ENCODE measurements at regions not wholly inside any gene's neighbourhood (a gene's known extent, or its start where the extent isn't known, plus 50 kb on each side); places are given as distances from the start of the nearest gene placed in this dataset.
"Not testable (repeated sequence)": the region's sequence is repeated elsewhere in the genome, so short reads cannot be mapped to it uniquely, and the experiment has no call there.

DNA sequence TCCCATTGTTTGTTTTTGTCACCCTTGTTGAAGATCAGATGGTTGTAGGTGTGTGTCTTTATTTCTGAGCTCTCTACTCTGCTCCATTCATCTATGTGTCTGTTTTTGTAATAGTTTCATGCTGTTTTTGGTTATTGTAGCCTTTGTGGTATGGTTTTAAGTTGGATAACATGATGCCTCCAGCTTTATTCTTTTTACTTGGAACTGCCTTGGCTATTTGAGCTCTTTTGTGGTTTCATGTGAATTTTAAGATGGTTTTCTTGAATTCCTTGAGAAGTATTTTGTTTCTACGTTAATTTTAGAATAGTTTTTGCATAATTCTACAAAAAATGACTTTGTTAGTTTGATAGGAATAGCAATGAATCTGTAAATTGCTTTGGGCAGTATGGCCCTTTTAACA lies 170.0 kb upstream of the IGFBP3 start:
- TF ChIP-seq CTCF (conservative IDR thresholded peaks at IDR 0.05; ENCODE audit: low read depth, low read length), result no peak
- H3K4me3 ChIP-seq (ENCODE audit: low read depth, low read length), result no peak overlapping the region
- DNase-seq (ENCODE audit: low read depth), result no peak

GRCh38 chr7:46089281-46089680 lies 168.2 kb upstream of the IGFBP3 start:
- H3K4me3 ChIP-seq (ENCODE audit: low read depth, low read length), result no peak overlapping the region
- DNase-seq (ENCODE audit: low read depth), result peak; percentile 66
- TF ChIP-seq CTCF (conservative IDR thresholded peaks at IDR 0.05; ENCODE audit: low read depth, low read length), result no peak

DNA sequence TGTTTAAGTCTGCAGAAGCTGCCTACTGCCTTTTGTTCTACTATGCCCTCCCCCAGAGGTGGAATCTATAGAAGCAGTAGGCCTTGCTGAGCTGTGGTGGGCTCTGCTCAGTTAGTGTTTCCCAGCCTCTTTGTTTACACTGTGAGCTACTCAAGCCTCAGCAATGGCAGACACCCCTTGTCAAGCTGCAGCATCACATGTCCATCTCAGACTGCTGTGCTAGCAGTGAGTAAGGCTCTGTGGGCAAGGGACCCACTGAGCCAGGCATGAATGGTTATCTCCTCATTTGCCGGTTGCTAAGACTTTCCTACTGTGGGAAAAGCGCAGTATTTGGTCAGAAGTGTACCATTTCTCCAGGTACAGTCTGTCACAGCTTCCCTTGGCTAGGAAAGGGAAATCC lies 167.4 kb upstream of the IGFBP3 start:
- H3K4me3 ChIP-seq (ENCODE audit: low read depth, low read length), result not testable (repeated sequence)
- peak; percentile 61 for DNase-seq (ENCODE audit: low read depth)

DNA sequence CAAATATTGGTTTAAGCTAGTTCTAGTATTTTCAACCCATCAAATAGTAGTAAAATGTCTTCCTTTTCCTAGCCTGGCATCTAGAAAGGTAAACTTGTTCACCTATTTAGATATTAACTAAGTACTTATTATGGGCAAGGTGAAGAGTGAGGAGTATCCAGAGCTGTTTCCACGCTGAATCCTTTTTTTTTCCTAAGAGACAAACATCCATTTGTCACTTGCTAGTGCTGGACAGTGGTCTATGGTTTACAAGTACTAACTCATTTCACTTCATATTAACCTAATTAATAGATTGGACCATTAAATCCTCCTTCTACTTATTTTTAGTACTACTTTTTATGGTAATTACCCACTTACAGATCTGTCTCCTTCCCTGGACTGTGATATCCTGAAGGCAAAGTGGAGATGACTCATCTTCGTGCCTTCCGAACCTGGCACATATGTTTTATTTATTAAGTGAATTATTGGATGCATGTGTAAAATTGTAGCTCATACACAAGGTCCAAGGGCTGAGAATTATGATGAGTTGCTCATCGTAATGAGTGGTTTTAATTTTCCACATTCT lies 159.6 kb upstream of the IGFBP3 start:
- no peak for DNase-seq (ENCODE audit: low read depth)
- no peak for TF ChIP-seq CTCF (conservative IDR thresholded peaks at IDR 0.05; ENCODE audit: low read depth, low read length)
- no peak overlapping the region for H3K4me3 ChIP-seq (ENCODE audit: low read depth, low read length)

DNA sequence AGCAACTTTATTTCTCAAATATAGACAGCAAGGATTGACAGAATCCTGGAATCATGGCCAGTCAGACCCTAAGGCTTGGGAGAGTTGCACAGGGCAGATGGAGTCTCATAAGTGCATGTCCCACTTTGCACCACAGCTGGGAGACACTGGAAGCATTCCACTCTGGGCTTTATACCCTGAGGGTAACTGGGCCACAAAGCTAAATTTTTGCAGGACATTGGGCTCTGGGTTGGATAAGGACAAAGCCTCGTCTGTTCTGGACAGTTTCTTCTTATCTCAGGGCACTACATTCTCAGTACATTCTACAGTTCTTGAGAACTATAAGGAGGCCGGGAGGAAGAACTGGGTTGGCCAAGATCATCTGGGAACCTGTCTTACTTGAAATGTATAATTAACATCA lies 158.3 kb upstream of the IGFBP3 start:
- DNase-seq (ENCODE audit: low read depth), result no peak
- H3K4me3 ChIP-seq (ENCODE audit: low read depth, low read length), result no peak overlapping the region
- no peak for TF ChIP-seq CTCF (conservative IDR thresholded peaks at IDR 0.05; ENCODE audit: low read depth, low read length)

DNA sequence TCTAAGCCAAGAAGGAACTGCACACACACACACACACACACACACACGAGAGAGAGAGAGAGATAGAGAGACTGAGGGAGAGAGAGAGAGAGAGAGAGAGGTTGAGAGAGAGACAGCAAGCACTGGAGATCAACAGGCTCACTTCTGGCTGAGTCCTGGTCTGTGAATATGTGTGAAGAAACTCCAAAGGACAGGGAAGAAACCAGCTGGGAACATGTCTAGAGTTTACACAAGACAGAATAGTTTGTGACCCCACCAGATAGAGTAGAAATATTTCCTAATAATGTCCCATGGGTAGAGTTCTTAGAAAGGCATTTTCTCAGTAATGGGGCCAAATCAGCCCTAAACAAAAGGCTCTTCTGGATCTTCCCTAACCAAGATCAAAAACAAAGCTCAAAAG lies 155.5 kb upstream of the IGFBP3 start:
- TF ChIP-seq CTCF (conservative IDR thresholded peaks at IDR 0.05; ENCODE audit: low read depth, low read length), result no peak
- H3K4me3 ChIP-seq (ENCODE audit: low read depth, low read length), result no peak overlapping the region
- peak; percentile 44 for DNase-seq (ENCODE audit: low read depth)

- no peak overlapping the region for H3K4me3 ChIP-seq (ENCODE audit: low read depth, low read length)
- TF ChIP-seq CTCF (conservative IDR thresholded peaks at IDR 0.05; ENCODE audit: low read depth, low read length), result no peak
- DNase-seq (ENCODE audit: low read depth), result peak; percentile 62
Observed at GRCh38 chr7:46072722-46073121, 151.7 kb upstream of the IGFBP3 start.
